Islet of Langerhans (tissue), 1 donor: ENCODE measurements at regions not wholly inside any gene's neighbourhood (a gene's known extent, or its start where the extent isn't known, plus 50 kb on each side); places are given as distances from the start of the nearest gene placed in this dataset.
"Not testable (repeated sequence)": the region's sequence is repeated elsewhere in the genome, so short reads cannot be mapped to it uniquely, and the experiment has no call there.

Source experiments
- FAIRE-seq: peaks from one replicate; lab custom pipeline; 2011; peaks lifted over from hg19 to GRCh38; lab: Jason Lieb, UNC

- FAIRE-seq, result no peak
These were observed 202.1 kb upstream of the HEY2 start for GRCh38 chr6:125547381-125547780.

DNA sequence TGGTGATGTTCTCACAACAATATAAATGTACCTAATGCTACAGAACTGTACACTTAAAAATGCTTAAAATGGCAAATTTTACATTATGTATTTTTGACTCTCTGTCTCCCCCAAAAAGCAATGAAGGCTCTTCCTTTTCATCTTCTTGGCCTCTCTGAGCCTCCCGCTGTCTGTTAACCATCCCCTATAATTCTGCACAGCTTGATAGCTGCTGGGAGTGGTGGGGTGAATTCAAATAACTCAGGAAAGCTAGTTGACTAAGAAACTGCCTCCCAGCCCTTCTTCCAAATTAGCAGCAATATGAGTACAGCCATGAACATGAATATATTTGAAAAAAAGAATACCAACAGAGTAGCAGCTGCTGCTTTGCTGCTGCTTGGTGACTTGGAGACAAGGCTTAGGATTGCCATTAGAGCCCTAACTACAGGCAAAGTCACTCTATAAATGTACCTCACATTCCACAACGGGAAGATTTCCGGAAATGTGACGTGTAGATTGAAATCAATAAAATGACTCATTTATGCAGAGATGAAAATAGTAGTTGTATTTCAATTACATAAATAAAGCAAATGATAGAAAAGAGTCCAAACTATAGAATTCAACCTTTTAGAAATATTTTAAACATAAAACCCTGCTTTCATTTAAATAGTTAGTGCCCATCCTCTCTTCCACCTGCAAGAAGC is 200.1 kb upstream of the HEY2 start:
- FAIRE-seq, result no peak

- no peak for FAIRE-seq
These were observed 198.5 kb upstream of the HEY2 start for GRCh38 chr6:125550892-125551291.

GRCh38 chr6:125552819-125553218 is 196.6 kb upstream of the HEY2 start:
- no peak for FAIRE-seq

DNA sequence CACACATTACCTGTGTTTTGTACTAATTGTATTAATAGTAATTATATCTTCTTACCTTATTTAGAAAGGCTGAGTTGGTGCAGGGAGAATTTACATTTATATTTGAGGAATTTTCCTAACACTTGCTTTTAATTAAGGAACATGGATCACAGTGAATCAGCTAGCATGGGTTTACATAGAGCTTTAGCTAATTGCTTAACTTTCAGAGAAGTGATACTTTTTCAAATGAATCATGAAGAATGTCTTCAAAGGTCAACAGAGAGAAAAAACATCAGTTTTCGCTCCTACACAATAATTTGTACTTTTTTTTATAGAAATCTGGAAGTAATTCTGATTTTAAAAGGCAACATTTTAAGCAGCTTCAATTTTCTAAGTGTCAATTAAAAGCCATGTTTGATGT is 195.0 kb upstream of the HEY2 start:
- FAIRE-seq, result no peak

DNA sequence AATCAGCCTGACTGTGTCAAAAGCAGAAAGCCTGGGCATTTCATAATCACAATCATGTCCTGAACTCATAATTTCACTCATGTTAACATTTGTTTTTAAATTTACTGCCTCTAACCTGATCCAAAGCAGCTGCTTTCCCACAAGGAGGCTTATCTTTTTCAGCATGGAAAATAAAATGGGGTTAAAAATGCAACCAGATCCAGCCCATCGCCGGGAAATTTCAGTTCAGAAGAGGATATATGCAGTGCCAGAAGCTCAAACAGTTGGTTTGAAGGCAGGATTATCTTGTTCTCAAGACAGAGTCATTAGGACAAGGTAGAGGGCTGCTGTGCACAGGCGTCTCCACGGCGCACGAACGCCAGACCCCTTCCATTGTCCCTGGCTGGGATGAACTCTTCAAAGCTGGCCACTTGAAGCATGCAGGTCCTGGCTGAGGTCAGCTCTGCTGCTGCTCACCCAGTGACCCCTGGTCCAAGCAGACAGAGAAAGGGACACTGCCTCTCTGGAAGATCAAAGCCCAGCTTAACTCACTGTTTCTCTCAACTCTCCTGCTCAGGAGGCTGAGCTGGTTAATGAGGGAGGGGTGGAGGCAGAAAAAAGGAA is 191.1 kb upstream of the HEY2 start:
- FAIRE-seq, result no peak

DNA sequence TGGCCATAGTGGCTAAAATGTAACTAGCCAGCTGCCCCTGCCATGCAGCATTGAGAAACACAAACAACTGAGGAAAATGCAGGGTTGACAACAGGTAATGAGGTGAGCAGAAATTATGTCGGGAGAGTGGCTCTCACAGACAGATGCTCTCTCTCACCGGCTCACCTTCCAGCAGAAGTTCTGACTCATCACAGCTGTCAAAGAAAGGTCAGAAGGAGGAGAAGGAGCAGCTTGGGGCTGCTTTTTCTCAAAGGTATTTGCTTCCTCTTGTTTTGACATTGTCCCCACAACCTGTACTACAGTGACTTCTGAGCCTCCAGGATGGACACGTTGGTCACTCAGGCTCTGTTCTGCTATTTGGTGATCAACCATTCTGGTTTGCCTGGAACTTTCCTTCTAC is 190.5 kb upstream of the HEY2 start:
- peak; percentile 45 for FAIRE-seq

GRCh38 chr6:125562156-125562555 is 187.3 kb upstream of the HEY2 start:
- no peak for FAIRE-seq

DNA sequence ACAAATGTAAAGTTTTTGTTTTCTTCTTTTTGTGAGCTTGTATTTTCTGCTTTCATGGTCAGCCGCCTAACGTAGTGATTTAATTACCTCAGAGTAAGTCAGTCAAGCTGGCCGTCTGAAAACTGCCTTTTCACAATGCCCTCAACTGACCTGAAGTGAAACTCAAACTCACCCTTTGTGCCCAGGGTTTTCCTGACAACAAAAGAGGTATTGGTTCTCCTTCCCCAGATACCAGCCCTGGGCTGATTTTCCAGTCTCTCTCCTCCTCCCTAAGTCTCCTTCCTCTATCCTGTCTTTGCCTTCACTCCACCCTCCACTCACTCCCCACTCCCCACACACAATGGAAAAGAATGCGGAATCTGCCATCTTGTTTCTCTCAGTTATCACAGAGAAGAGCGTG is 184.5 kb upstream of the HEY2 start:
- FAIRE-seq, result no peak

DNA sequence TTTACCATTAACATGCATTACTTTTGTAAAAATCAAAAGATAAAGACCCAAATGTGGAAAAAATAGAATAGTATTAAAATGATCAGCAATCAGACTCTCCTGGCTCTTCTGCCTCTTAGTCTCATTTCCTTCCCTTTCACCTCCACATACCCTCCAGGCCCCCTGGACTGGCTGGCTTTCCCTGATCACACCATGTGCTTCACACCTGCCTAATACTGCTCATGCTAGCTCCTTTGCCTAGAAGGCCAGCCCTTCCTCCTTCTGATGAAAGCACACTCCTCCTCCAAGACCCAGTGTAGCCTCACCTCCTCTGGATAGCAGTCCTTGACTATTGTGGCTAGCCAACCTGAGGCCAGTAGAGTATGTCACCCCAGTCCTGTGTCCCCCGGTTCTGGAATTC is 182.0 kb upstream of the HEY2 start:
- FAIRE-seq, result no peak

DNA sequence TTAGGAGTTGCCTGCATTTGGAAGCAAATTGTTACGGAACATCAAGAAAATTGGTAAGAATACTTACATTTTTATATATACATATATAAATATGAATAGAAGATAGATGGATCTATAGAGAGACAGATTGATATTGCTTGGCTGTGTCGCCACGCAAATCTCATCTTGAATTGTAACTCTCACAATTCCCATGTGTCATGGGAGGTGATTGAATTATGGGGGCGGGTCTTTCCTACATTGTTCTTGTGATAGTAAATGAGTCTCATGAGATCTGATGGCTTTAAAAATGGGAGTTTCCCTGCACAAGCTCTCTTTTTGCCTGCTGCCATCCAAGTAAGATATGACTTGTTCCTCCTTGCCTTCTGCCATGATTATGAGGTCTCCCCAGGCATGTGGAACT is 180.8 kb upstream of the HEY2 start:
- FAIRE-seq, result no peak

- no peak for FAIRE-seq
These were observed 178.9 kb upstream of the HEY2 start for GRCh38 chr6:125570526-125570925.

- FAIRE-seq, result no peak
These were observed 178.2 kb upstream of the HEY2 start for GRCh38 chr6:125571207-125571755.

GRCh38 chr6:125574604-125575003 is 174.8 kb upstream of the HEY2 start:
- FAIRE-seq, result no peak

DNA sequence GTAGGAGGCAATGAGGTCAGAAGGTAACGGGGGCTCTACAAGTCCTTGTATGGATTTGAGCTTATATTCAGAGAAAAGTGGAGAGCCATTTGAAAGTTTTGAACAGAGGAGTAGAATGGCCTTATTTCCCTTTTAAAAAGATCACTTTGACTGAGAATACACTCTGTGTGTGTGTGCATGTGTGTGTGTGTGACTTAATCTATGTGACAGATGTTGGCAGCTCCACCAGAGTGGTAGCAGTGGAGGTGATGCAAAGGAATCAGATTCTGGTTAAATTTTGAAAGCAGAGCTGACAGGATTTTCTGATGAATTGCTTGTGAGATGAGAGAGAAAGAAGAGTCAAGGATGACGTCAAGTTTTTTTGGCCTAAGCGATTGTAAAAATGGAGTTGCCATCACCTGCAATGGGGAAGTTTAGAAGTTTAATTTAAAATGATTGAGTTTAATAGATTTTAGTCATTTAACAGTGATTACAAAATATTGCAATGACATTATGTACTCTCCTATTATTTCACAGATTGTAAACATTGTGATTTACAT is 172.2 kb upstream of the HEY2 start:
- no peak for FAIRE-seq

- no peak for FAIRE-seq
These were observed 164.9 kb upstream of the HEY2 start for GRCh38 chr6:125584468-125584939.

DNA sequence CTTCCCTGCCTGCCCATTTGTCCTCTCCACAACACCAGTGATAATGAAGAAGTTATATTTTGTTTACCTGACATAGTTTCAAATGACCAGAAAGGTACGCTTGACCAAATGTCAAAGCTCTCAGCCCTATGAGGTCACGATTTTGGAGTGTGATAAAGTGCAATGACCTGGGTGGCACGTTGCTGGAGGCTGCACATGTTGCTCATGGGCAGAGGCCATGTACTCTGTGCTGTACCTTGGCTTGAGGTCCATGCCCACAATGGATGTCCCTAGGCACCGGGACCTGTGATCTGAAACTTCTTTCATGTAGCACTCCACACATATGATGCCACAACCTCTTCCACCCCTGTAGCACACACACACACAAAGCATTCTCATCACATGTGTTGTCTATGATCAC is 164.0 kb upstream of the HEY2 start:
- FAIRE-seq, result no peak

DNA sequence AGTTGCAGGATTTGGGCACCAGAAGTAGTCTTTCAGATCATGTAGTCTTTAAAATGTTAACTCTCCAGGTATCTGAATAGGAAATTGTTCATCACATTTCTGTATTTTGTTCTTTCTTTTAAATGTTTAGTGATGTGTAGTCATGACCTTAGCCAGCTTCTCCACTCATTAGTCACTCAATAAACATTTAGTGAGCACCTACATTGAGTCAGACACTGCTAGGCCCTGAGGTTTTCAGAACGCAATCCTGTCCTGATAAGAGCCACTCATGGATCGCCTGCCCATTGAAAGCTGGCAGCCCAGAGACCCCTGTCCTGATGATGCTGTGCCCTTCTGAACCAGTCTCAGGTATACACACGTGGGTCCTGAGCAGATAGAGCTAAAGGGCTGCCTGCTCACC is 163.4 kb upstream of the HEY2 start:
- no peak for FAIRE-seq

GRCh38 chr6:125586605-125587004 is 162.8 kb upstream of the HEY2 start:
- no peak for FAIRE-seq

DNA sequence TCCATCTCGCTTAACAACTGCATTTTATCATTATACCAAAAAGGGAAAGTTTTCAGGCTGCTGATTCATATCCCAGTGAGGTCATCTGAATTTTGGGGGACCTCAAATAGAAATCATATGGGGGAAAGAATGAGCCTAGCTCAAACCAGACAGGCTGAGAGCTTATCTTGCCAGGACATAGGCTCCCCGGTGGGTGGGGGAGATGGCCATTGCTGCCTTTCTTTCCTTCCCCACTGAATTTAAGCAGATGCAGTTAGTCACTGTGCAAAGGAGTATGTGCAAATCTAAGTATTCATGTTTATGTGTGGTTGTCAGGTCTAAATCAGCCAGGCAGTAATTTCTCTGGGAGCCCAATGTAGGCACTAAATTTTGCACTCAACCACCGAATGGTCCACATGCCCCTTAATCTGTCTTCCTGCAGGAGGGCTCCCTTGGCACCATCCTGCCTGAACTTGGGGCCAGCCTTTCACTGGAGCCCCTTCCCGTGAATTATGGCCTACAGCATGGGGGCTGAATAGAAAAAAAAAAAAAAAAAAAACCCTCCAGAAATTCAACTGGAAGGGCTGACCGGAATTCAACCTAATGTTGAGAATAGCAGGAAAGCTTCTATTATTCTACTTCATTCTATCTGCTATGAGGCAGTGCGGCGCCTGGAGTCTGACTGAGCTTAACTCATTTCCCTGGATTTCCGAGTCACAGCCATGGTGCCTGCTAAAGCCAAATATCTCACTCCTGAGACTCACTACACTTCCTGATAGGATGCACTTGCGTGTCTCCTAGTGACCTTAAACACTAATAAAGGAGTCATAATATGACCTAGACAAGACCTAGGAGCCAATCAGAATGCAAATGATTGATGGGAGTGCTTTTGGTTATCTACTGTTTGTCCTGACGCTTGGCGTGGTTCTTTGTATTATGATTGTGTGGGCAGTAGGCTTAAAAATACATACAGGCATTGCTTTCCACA is 161.5 kb upstream of the HEY2 start:
- FAIRE-seq, result no peak

GRCh38 chr6:125591796-125592195 is 157.6 kb upstream of the HEY2 start:
- FAIRE-seq, result not testable (repeated sequence)

GRCh38 chr6:125593746-125594145 is 155.7 kb upstream of the HEY2 start:
- no peak for FAIRE-seq

DNA sequence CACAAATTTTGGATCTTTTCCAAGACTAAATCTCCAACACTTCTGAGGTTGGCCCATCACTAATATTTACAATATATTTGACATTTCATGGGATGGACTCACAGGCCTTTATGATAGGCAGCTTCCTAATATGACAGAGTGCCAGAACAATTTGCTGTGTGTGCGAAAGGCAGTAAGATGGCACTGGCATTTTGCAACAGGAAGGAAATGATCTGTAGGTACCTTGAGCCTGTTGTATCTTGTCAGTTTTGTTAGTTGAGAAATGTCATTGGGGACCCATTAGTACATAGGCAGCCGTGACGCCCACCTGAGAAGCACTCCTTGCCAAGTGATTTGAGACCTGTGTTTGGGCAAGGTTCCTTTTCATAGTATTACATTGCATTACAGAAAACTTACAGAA is 153.4 kb upstream of the HEY2 start:
- FAIRE-seq, result no peak
